WTC11 (cell line): ENCODE measurements at regions not wholly inside any gene's neighbourhood (a gene's known extent, or its start where the extent isn't known, plus 50 kb on each side); places are given as distances from the start of the nearest gene placed in this dataset.

Experiments used
- ATAC-seq: fragments of 200-7000 bp; cut with Tn5 transposase; 2 replicates; pipeline ENCODE4 v1.10.0; 2021; ENCODE audit warnings: mild to moderate bottlenecking, moderate library complexity
- CTCF ChIA-PET: fragments of 300-600 bp; sonication (Branson Sonifier 250); formaldehyde crosslinking; loops from one replicate; lab custom pipeline; 2021; ENCODE audit warnings: antibody characterized with exemption; lab: Charles Lee
- POLR2A ChIA-PET: fragments of 350-600 bp; sonication (Branson Sonifier 250); formaldehyde crosslinking; loops from one replicate; lab custom pipeline; 2021; ENCODE audit warnings: antibody characterized with exemption; lab: Charles Lee
- DNase-seq: peaks from one replicate; pipeline ENCODE4 v3.0.0; 2021; ENCODE audit warnings: low spot score
- H3K27ac Mint-ChIP-seq: 2 replicates; pipeline ENCODE4 v1.8.0; 2021; ENCODE audit warnings: mixed read lengths
- H3K27me3 Mint-ChIP-seq: 2 replicates; pipeline ENCODE4 v1.8.0; 2021; ENCODE audit warnings: low read depth, mild to moderate bottlenecking, moderate library complexity, mixed read lengths
- H3K36me3 Mint-ChIP-seq: 2 replicates; pipeline ENCODE4 v1.8.0; 2021; ENCODE audit warnings: mixed read lengths
- H3K4me1 Mint-ChIP-seq: 2 replicates; pipeline ENCODE4 v1.8.0; 2022; ENCODE audit warnings: mixed read lengths
- H3K4me3 Mint-ChIP-seq: 2 replicates; pipeline ENCODE4 v1.8.0; 2021; ENCODE audit warnings: mild to moderate bottlenecking, moderate library complexity, mixed read lengths
- H3K9me3 Mint-ChIP-seq: 2 replicates; pipeline ENCODE4 v1.8.0; 2021; ENCODE audit warnings: mixed read lengths
- AFF4 ChIP-seq: sonication (generic); formaldehyde crosslinking; IDR thresholded peaks from 2 replicates; pipeline ENCODE4 v1.8.1; 2023; ENCODE audit warnings: mild to moderate bottlenecking, missing genetic modification reagents, borderline replicate concordance
- ARID4B ChIP-seq: sonication (generic); formaldehyde crosslinking; IDR thresholded peaks from 2 replicates; pipeline ENCODE4 v1.8.0; 2023; ENCODE audit warnings: missing genetic modification reagents, mild to moderate bottlenecking, borderline replicate concordance
- CBFB ChIP-seq: sonication (generic); formaldehyde crosslinking; IDR thresholded peaks from 2 replicates; pipeline ENCODE4 v1.8.1; 2022; ENCODE audit warnings: mild to moderate bottlenecking, low read depth, missing genetic modification reagents
- CREM ChIP-seq: sonication (generic); formaldehyde crosslinking; IDR thresholded peaks from 2 replicates; pipeline ENCODE4 v1.8.1; 2022; ENCODE audit warnings: mild to moderate bottlenecking, missing genetic modification reagents, moderate library complexity
- ESRRA ChIP-seq: sonication (generic); formaldehyde crosslinking; IDR thresholded peaks from 2 replicates; pipeline ENCODE4 v1.8.1; 2022; ENCODE audit warnings: mild to moderate bottlenecking, missing genetic modification reagents, borderline replicate concordance
- ETV6 ChIP-seq: sonication (generic); formaldehyde crosslinking; IDR thresholded peaks from 2 replicates; pipeline ENCODE4 v1.8.1; 2022; ENCODE audit warnings: mild to moderate bottlenecking, missing genetic modification reagents
- HMGXB4 ChIP-seq: sonication (generic); formaldehyde crosslinking; IDR thresholded peaks from 2 replicates; pipeline ENCODE4 v1.8.1; 2023; ENCODE audit warnings: mild to moderate bottlenecking, moderate library complexity, missing genetic modification reagents
- MYBL2 ChIP-seq: sonication (generic); formaldehyde crosslinking; IDR thresholded peaks from 2 replicates; pipeline ENCODE4 v1.8.1; 2023; ENCODE audit warnings: mild to moderate bottlenecking, moderate library complexity, missing genetic modification reagents
- NFATC4 ChIP-seq: fragments of 250-450 bp; sonication (Bioruptor Pico); IDR thresholded peaks from 2 replicates; pipeline ENCODE4 v1.9.0; 2021; ENCODE audit warnings: mild to moderate bottlenecking
- NR2C2 ChIP-seq: sonication (generic); formaldehyde crosslinking; IDR thresholded peaks from 2 replicates; pipeline ENCODE4 v1.8.0; 2022; ENCODE audit warnings: mild to moderate bottlenecking, missing genetic modification reagents
- RORB ChIP-seq: fragments of 250-450 bp; sonication (Bioruptor Pico); IDR thresholded peaks from 2 replicates; pipeline ENCODE4 v1.9.0; 2021; ENCODE audit warnings: mild to moderate bottlenecking
- SOX15 ChIP-seq: fragments of 250-450 bp; sonication (Bioruptor Pico); IDR thresholded peaks from 2 replicates; pipeline ENCODE4 v1.9.0; 2021; ENCODE audit warnings: mild to moderate bottlenecking
- TP53 ChIP-seq: sonication (generic); formaldehyde crosslinking; IDR thresholded peaks from 2 replicates; pipeline ENCODE4 v1.8.1; 2023; ENCODE audit warnings: mild to moderate bottlenecking, missing genetic modification reagents
- ZNF219 ChIP-seq: sonication (generic); formaldehyde crosslinking; IDR thresholded peaks from 2 replicates; pipeline ENCODE4 v1.8.0; 2023; ENCODE audit warnings: missing genetic modification reagents, mild to moderate bottlenecking, borderline replicate concordance
- ZNF263 ChIP-seq: sonication (generic); formaldehyde crosslinking; IDR thresholded peaks from 2 replicates; pipeline ENCODE4 v1.8.1; 2022; ENCODE audit warnings: low read depth, mild to moderate bottlenecking, moderate library complexity, missing genetic modification reagents
- ZNF317 ChIP-seq: sonication (generic); formaldehyde crosslinking; IDR thresholded peaks from 2 replicates; pipeline ENCODE4 v1.8.1; 2023; ENCODE audit warnings: low read depth, mild to moderate bottlenecking, moderate library complexity, missing genetic modification reagents, borderline replicate concordance
- TF ChIP-seq, protein P1 (sequence below): sonication (generic); formaldehyde crosslinking; IDR thresholded peaks from 2 replicates; pipeline ENCODE4 v1.8.1; 2023; ENCODE audit warnings: mild to moderate bottlenecking, missing genetic modification reagents, moderate library complexity
- TF ChIP-seq, protein P2 (sequence below): fragments of 250-450 bp; sonication (Bioruptor Pico); IDR thresholded peaks from 2 replicates; pipeline ENCODE4 v1.9.0; 2021; ENCODE audit warnings: mild to moderate bottlenecking
- TF ChIP-seq, protein P3 (sequence below): sonication (generic); formaldehyde crosslinking; IDR thresholded peaks from 2 replicates; pipeline ENCODE4 v1.8.1; 2022; ENCODE audit warnings: low read depth, missing genetic modification reagents, borderline replicate concordance

DNA sequence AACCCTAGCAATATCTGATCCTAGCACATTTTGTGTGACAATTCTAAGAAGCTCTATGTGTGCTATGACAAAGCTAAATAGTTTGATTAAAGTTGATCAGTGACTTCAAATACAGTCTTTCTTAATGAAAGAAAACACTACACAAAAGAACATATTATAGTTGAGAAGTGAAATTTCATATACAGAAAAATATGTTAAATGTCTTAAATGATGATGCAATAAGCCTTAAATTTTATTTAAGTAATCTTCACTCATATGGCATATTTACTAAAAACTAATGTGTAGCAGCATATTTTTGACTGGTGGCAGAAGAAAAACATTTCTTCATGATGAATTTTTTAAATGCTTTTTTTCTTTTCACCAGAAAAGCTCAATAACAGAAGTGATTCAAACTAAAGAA lies 485.5 kb downstream of the TUSC7 start:
- DNase-seq (no peak), ATAC-seq (no peak)
- Mint-ChIP-seq H3K27me3 (no peaks in the 10 kb centered on the region; the same call in 1 of the 2 replicates), H3K4me3 (no peak overlapping the region), H3K36me3 (no peaks in the 10 kb centered on the region), H3K9me3 (no peaks in the 10 kb centered on the region), H3K27ac (no peak overlapping the region), H3K4me1 (peaks cover 7% of the 10 kb centered on the region)
- POLR2A ChIA-PET: no interaction called here
- TF ChIP-seq RORB (no peak), NFATC4 (CRISPR knock-in tag) (no peak), AFF4 (no peak), CREM (CRISPR knock-in tag) (no peak), ESRRA (CRISPR knock-in tag) (no peak), HMGXB4 (CRISPR knock-in tag) (no peak), ZNF263 (no peak), MYBL2 (CRISPR knock-in tag) (no peak), ZNF317 (CRISPR knock-in tag) (no peak), TP53 (no peak), ZNF219 (CRISPR knock-in tag) (no peak), CBFB (CRISPR knock-in tag) (no peak), NR2C2 (CRISPR knock-in tag) (no peak), SOX15 (CRISPR knock-in tag) (no peak), ARID4B (CRISPR knock-in tag) (no peak), ETV6 (no peak)
- TF ChIP-seq, protein P1, sequence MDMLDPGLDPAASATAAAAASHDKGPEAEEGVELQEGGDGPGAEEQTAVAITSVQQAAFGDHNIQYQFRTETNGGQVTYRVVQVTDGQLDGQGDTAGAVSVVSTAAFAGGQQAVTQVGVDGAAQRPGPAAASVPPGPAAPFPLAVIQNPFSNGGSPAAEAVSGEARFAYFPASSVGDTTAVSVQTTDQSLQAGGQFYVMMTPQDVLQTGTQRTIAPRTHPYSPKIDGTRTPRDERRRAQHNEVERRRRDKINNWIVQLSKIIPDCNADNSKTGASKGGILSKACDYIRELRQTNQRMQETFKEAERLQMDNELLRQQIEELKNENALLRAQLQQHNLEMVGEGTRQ (CRISPR knock-in tag): no peak
- TF ChIP-seq, protein P2, sequence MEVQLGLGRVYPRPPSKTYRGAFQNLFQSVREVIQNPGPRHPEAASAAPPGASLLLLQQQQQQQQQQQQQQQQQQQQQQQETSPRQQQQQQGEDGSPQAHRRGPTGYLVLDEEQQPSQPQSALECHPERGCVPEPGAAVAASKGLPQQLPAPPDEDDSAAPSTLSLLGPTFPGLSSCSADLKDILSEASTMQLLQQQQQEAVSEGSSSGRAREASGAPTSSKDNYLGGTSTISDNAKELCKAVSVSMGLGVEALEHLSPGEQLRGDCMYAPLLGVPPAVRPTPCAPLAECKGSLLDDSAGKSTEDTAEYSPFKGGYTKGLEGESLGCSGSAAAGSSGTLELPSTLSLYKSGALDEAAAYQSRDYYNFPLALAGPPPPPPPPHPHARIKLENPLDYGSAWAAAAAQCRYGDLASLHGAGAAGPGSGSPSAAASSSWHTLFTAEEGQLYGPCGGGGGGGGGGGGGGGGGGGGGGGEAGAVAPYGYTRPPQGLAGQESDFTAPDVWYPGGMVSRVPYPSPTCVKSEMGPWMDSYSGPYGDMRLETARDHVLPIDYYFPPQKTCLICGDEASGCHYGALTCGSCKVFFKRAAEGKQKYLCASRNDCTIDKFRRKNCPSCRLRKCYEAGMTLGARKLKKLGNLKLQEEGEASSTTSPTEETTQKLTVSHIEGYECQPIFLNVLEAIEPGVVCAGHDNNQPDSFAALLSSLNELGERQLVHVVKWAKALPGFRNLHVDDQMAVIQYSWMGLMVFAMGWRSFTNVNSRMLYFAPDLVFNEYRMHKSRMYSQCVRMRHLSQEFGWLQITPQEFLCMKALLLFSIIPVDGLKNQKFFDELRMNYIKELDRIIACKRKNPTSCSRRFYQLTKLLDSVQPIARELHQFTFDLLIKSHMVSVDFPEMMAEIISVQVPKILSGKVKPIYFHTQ: no peak
- TF ChIP-seq, protein P3, sequence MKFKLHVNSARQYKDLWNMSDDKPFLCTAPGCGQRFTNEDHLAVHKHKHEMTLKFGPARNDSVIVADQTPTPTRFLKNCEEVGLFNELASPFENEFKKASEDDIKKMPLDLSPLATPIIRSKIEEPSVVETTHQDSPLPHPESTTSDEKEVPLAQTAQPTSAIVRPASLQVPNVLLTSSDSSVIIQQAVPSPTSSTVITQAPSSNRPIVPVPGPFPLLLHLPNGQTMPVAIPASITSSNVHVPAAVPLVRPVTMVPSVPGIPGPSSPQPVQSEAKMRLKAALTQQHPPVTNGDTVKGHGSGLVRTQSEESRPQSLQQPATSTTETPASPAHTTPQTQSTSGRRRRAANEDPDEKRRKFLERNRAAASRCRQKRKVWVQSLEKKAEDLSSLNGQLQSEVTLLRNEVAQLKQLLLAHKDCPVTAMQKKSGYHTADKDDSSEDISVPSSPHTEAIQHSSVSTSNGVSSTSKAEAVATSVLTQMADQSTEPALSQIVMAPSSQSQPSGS (CRISPR knock-in tag): no peak
- CTCF ChIA-PET: interaction anchor here (0.7 to 1.2 kb wide), 3 partner anchors 136 to 424 kb away, joined by 3 to 5 read pairs (median 5); no protein-coding TSS in a partner anchor
